Fibroblast of villous mesenchyme (primary cell): ENCODE measurements at regions not wholly inside any gene's neighbourhood (a gene's known extent, or its start where the extent isn't known, plus 50 kb on each side); places are given as distances from the start of the nearest gene placed in this dataset.

Experiments
- DNase-seq: peaks from one replicate; pipeline ENCODE4 v3.0.0-alpha.2; 2010; ENCODE audit warnings: low read depth
- H3K4me3 ChIP-seq: 2 replicates; pipeline ENCODE4 v1.5.1; 2011; ENCODE audit warnings: low read depth, mild to moderate bottlenecking, low read length
- CTCF ChIP-seq: IDR thresholded peaks from 2 replicates; pipeline ENCODE4 v1.5.1; 2012; ENCODE audit warnings: low read depth, mild to moderate bottlenecking, low read length; ENCODE audit not compliant: insufficient read depth

- no peak for TF ChIP-seq CTCF
- no peak overlapping the region for H3K4me3 ChIP-seq
- DNase-seq = no peak
These were observed 281.6 kb upstream of the MGAT5 start for GRCh38 chr2:133972297-133972696.

- DNase-seq = no peak
- no peak overlapping the region for H3K4me3 ChIP-seq
- no peak for TF ChIP-seq CTCF
These were observed 281.1 kb upstream of the MGAT5 start for GRCh38 chr2:133972786-133973185.

- no peak for DNase-seq
- TF ChIP-seq CTCF = no peak
- H3K4me3 ChIP-seq = no peak overlapping the region
These were observed 279.5 kb upstream of the MGAT5 start for GRCh38 chr2:133974353-133974752.

GRCh38 chr2:133975135-133975534 is 278.7 kb upstream of the MGAT5 start:
- DNase-seq = no peak
- no peak for TF ChIP-seq CTCF
- H3K4me3 ChIP-seq = no peak overlapping the region

GRCh38 chr2:133975676-133976428 is 278.0 kb upstream of the MGAT5 start:
- no peak for TF ChIP-seq CTCF
- no peak for DNase-seq
- H3K4me3 ChIP-seq = no peak overlapping the region

GRCh38 chr2:133976659-133977058 is 277.2 kb upstream of the MGAT5 start:
- H3K4me3 ChIP-seq = no peak overlapping the region
- no peak for DNase-seq
- TF ChIP-seq CTCF = no peak

GRCh38 chr2:133977405-133977804 is 276.5 kb upstream of the MGAT5 start:
- H3K4me3 ChIP-seq = no peak overlapping the region
- DNase-seq = no peak
- no peak for TF ChIP-seq CTCF
